GM23338 (cell line): ENCODE measurements at regions not wholly inside any gene's neighbourhood (a gene's known extent, or its start where the extent isn't known, plus 50 kb on each side); places are given as distances from the start of the nearest gene placed in this dataset.

ENCODE experiments used
- CTCF ChIP-seq, 2 experiments: fragments of 200-600 bp in 1 of 2; sonication (generic) in 1 of 2; conservative IDR thresholded peaks; 2 replicates each; pipeline versions ENCODE4 v1.5.1 to v1.6.1; 2016 to 2017; ENCODE audit warnings: antibody characterized with exemption in 2 of 2, low read depth in 2 of 2, mild to moderate bottlenecking in 2 of 2, moderate library complexity in 1 of 2
- EZH2phosphoT487 ChIP-seq: fragments of 200-600 bp; sonication (generic); IDR thresholded peaks from one replicate; pipeline ENCODE4 v1.8.1; 2018; ENCODE audit warnings: antibody characterized with exemption; ENCODE audit not compliant: unreplicated experiment
- POLR2AphosphoS5 ChIP-seq: IDR thresholded peaks from 2 replicates; pipeline ENCODE4 v1.6.1; 2016; ENCODE audit warnings: antibody characterized with exemption, low read depth
- TF ChIP-seq, protein P1 (sequence below): fragments of 250-450 bp; sonication (Bioruptor Pico); IDR thresholded peaks from 2 replicates; pipeline ENCODE4 v1.5.0; 2020; ENCODE audit warnings: mild to moderate bottlenecking, moderate library complexity

GRCh38 chr2:129861666-129862288, 117.7 kb upstream of the RAB6C start:
- TF ChIP-seq CTCF (conservative IDR thresholded peaks at IDR 0.05; ENCODE audit: low read depth in 2 of 2) (no peak), POLR2AphosphoS5 (no peak), EZH2phosphoT487 (no peak)
- TF ChIP-seq, protein P1, sequence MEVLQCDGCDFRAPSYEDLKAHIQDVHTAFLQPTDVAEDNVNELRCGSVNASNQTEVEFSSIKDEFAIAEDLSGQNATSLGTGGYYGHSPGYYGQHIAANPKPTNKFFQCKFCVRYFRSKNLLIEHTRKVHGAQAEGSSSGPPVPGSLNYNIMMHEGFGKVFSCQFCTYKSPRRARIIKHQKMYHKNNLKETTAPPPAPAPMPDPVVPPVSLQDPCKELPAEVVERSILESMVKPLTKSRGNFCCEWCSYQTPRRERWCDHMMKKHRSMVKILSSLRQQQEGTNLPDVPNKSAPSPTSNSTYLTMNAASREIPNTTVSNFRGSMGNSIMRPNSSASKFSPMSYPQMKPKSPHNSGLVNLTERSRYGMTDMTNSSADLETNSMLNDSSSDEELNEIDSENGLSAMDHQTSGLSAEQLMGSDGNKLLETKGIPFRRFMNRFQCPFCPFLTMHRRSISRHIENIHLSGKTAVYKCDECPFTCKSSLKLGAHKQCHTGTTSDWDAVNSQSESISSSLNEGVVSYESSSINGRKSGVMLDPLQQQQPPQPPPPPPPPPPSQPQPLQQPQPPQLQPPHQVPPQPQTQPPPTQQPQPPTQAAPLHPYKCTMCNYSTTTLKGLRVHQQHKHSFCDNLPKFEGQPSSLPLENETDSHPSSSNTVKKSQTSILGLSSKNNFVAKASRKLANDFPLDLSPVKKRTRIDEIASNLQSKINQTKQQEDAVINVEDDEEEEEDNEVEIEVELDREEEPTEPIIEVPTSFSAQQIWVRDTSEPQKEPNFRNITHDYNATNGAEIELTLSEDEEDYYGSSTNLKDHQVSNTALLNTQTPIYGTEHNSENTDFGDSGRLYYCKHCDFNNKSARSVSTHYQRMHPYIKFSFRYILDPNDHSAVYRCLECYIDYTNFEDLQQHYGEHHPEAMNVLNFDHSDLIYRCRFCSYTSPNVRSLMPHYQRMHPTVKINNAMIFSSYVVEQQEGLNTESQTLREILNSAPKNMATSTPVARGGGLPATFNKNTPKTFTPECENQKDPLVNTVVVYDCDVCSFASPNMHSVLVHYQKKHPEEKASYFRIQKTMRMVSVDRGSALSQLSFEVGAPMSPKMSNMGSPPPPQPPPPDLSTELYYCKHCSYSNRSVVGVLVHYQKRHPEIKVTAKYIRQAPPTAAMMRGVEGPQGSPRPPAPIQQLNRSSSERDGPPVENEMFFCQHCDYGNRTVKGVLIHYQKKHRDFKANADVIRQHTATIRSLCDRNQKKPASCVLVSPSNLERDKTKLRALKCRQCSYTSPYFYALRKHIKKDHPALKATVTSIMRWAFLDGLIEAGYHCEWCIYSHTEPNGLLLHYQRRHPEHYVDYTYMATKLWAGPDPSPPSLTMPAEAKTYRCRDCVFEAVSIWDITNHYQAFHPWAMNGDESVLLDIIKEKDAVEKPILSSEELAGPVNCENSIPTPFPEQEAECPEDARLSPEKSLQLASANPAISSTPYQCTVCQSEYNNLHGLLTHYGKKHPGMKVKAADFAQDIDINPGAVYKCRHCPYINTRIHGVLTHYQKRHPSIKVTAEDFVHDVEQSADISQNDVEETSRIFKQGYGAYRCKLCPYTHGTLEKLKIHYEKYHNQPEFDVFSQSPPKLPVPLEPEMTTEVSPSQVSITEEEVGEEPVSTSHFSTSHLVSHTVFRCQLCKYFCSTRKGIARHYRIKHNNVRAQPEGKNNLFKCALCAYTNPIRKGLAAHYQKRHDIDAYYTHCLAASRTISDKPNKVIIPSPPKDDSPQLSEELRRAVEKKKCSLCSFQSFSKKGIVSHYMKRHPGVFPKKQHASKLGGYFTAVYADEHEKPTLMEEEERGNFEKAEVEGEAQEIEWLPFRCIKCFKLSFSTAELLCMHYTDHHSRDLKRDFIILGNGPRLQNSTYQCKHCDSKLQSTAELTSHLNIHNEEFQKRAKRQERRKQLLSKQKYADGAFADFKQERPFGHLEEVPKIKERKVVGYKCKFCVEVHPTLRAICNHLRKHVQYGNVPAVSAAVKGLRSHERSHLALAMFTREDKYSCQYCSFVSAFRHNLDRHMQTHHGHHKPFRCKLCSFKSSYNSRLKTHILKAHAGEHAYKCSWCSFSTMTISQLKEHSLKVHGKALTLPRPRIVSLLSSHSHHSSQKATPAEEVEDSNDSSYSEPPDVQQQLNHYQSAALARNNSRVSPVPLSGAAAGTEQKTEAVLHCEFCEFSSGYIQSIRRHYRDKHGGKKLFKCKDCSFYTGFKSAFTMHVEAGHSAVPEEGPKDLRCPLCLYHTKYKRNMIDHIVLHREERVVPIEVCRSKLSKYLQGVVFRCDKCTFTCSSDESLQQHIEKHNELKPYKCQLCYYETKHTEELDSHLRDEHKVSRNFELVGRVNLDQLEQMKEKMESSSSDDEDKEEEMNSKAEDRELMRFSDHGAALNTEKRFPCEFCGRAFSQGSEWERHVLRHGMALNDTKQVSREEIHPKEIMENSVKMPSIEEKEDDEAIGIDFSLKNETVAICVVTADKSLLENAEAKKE (CRISPR knock-in tag), result no peak
